Endothelial cell of umbilical vein (primary cell): ENCODE measurements at regions not wholly inside any gene's neighbourhood (a gene's known extent, or its start where the extent isn't known, plus 50 kb on each side); places are given as distances from the start of the nearest gene placed in this dataset.

Experiments used
- CTCF ChIP-seq, 2 donors: IDR thresholded peaks; 1 replicate in 1 of 2; 2 replicates in 1 of 2; pipeline ENCODE4 v1.5.1; 2011; ENCODE audit warnings: low read length in 2 of 2, mild to moderate bottlenecking in 2 of 2, moderate library complexity in 2 of 2, control low read depth in 1 of 2, inconsistent platforms in 1 of 2, low read depth in 1 of 2; ENCODE audit not compliant: insufficient read depth in 1 of 2; ENCODE audit errors: extremely low read depth in 1 of 2
- MYC ChIP-seq: IDR thresholded peaks from one replicate; pipeline ENCODE4 v1.6.1; 2011; ENCODE audit warnings: mild to moderate bottlenecking, low read depth, low read length
- POLR2A ChIP-seq: IDR thresholded peaks from 2 replicates; pipeline ENCODE4 v1.6.1; 2012; ENCODE audit warnings: low read depth, mild to moderate bottlenecking, control low read depth, low read length
- TF ChIP-seq, protein P1 (sequence below): IDR thresholded peaks from 2 replicates; pipeline ENCODE4 v1.6.1; 2011; ENCODE audit not compliant: insufficient read depth, insufficient read length

DNA sequence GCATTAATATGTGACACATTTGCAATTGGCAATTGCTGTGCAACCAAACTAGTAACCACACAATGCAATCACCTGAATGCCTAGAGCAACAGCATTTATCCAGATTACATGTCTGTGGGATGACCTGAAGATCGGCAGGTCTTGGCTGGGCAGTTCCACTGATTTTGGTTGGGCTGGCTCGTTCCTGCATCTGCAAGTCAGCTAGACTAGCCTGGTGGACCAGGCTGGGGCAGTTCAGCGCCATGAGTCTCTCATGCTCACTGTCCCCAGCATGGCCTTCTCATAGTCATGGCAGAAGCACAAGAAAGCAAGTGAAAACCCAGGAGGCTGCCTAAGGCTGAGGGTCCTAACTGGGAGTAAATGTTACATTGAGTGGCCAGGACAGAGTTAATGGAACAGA is 229.1 kb upstream of the TSHZ3 start:
- TF ChIP-seq CTCF (IDR thresholded peaks at IDR 0.05; ENCODE audit: extremely low read depth in 1 of 2, insufficient read depth in 1 of 2, low read depth in 1 of 2, low read length in 2 of 2) (no peak), POLR2A (no peak), MYC (no peak)
- TF ChIP-seq, protein P1, sequence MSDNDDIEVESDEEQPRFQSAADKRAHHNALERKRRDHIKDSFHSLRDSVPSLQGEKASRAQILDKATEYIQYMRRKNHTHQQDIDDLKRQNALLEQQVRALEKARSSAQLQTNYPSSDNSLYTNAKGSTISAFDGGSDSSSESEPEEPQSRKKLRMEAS: no peak
